Fibroblast of the aortic adventitia (primary cell): ENCODE measurements at regions not wholly inside any gene's neighbourhood (a gene's known extent, or its start where the extent isn't known, plus 50 kb on each side); places are given as distances from the start of the nearest gene placed in this dataset.

ENCODE experiments used
- DNase-seq: peaks from one replicate; pipeline ENCODE4 v3.0.0-alpha.2; 2010; ENCODE audit warnings: low read depth
- H3K4me3 ChIP-seq: 2 replicates; pipeline ENCODE4 v1.5.1; 2011; ENCODE audit warnings: low read depth, mild to moderate bottlenecking, control low read depth, low read length, moderate library complexity
- TF ChIP-seq, protein P1 (sequence below): IDR thresholded peaks from 2 replicates; pipeline ENCODE4 v1.5.1; 2011; ENCODE audit warnings: mild to moderate bottlenecking, low read length, control low read depth, inconsistent platforms; ENCODE audit not compliant: insufficient read depth

DNA sequence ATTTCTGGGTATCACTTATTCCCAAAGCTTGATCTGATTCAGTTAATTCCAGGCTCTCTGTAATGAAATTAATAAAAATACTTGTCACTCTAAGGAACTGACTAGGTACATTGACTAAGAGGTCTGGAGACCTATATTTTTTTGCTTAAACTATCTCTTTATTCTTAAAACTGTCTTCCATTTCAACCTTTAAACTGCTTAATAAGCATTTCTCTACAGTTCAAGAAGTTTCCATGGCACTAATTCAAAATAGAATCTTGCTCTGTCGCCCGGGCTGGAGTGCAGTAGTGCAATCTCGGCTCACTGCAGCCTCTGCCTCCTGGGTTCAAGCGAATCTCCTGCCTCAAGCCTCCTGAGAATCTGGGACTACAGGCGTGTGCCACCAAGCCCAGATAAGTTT is 117.4 kb downstream of the MTPAP start:
- TF ChIP-seq, protein P1, sequence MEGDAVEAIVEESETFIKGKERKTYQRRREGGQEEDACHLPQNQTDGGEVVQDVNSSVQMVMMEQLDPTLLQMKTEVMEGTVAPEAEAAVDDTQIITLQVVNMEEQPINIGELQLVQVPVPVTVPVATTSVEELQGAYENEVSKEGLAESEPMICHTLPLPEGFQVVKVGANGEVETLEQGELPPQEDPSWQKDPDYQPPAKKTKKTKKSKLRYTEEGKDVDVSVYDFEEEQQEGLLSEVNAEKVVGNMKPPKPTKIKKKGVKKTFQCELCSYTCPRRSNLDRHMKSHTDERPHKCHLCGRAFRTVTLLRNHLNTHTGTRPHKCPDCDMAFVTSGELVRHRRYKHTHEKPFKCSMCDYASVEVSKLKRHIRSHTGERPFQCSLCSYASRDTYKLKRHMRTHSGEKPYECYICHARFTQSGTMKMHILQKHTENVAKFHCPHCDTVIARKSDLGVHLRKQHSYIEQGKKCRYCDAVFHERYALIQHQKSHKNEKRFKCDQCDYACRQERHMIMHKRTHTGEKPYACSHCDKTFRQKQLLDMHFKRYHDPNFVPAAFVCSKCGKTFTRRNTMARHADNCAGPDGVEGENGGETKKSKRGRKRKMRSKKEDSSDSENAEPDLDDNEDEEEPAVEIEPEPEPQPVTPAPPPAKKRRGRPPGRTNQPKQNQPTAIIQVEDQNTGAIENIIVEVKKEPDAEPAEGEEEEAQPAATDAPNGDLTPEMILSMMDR = no peak
- no peak overlapping the region for H3K4me3 ChIP-seq
- DNase-seq = no peak

DNA sequence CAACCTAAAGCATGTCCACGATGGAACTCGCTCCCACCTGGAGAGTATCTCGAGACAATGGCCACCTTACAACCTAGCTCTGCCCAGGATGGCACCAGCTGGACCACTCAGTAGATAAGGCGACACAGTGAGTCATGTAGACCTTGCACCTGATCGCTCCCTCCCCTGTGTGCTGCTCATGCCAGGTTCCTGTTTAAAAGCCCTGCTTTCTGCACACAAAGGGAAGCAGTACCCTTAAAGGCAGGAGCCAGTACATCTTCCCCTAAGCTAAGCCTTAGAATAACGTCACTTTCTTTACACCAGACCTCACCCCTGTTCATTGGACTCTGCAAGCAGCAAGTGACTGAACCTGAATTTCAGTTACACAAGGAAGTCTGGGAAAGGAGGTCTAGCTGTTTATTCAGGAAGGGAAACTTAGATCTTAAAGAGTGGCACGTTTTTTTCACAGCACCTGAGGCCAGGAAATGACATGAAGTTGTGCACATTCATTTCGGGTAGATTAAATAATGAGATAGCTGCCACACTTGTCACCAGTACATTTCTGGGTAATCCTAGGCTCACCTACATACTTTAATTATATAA is 117.9 kb downstream of the MTPAP start:
- TF ChIP-seq, protein P1 = no peak
- no peak overlapping the region for H3K4me3 ChIP-seq
- no peak for DNase-seq

DNA sequence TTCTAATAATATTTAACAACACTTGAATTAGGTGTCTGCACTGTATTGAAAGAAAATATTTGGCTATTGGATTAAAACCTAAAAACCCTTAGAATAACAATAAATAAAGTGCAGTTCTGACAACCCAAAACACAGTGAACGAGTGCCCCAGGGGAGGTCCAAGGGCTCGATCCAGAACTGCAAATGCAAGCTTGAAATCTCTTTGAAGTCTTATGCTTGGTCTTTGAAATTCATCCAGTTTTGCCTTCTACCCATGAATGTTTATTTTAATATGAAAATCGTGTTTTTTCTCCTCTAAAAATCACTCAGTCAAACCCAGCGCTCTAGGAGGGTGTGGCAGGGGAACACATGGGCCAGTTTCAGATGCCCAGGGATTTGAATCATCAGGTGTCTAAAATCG is 119.5 kb downstream of the MTPAP start:
- DNase-seq = no peak
- TF ChIP-seq, protein P1 = no peak

DNA sequence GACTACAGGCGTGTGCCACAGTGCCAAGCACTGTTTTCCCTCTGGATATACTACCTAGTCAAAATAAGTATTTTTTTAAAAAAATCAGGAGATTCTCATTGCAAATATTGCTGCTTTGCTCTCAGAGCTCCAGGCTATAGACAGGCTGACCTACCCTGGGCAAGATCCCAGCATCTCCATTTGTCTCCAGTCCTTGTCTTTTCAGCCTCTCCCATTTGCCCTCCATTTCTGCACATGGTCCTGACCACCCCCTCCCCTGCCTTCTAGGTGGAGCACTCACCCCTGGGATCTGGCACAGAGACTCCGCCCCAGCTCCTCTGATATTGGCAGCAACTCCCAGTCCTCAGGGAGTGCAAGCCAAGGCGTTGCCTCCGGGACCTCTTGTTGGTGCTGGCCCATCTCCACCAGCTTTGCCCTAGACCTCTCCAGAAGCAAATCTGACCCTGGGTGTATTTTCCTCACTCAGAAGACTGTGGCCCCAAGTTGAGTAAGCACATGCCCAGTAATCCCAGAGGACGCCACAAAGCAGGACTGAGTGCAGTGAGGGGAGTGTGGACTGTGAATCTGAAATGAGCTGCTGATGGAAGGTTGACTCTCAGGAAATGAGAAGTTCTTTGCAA is 120.6 kb downstream of the MTPAP start:
- DNase-seq = peak; percentile 12
- H3K4me3 ChIP-seq = no peak overlapping the region
- TF ChIP-seq, protein P1 = no peak

More for the DNA sequence above, 119.5 kb downstream of the MTPAP start:
- H3K4me3 ChIP-seq = no peak overlapping the region

DNA sequence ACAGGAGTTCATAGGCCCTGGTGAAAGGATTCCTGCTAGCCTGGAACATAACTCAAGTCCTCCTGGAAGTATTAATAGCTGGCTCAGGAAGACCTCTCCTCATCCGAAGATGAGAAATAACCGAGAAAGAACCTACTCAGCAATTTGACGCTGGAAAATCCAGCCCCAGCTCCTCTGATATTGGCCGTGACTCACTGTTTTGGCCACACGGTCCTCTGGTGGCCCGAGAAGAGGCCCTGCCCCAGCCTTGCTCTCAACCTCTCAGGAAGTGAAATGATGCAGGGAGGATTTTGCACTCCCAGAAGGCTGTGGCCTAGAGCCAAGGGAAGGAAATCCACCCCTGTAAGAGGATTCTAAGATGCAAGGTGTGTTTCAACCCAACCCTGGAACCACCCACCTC is 121.6 kb downstream of the MTPAP start:
- peak; percentile 20 for DNase-seq
- H3K4me3 ChIP-seq = no peak overlapping the region
- TF ChIP-seq, protein P1 = no peak

DNA sequence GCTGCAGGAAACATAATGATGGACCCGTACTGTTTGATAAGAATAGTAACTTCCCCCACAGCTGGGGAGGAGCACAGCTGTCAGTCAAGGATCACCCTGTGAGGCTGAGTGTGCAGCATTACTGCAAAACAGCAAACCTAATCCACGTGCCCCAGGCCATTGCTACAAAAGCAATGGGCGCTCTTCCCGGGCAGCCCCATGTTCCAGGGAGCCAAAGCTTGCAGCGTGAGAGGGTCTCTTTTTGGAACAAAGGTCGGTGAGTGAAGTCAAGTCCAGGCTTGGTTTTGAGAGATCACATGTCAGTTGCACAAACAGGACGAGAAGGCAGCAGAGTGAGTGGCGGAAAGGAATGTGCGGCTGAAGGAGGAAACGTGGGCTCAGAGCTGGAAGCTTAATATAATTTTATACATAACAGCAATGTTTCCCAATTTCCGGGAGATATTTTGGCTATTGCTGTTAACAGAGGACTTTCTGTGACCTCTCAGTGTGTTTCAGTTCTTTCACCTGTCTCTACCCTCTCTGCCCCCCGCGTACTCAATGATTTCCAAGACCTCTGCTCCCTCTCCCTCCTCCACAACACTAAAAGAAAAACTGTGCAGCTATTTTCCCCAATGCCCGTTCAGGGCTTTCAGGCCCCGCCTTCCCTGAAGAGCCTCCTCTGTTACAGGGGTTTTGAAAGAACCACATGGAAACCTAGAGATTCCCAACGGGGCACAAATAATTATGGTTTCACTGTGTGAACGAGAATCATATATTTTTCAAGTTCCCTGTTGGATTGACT is 128.9 kb downstream of the MTPAP start:
- H3K4me3 ChIP-seq = no peak overlapping the region
- TF ChIP-seq, protein P1 = no peak
- DNase-seq = no peak
